ENCODE measurements at regions not wholly inside any gene's neighbourhood (a gene's known extent, or its start where the extent isn't known, plus 50 kb on each side); places are given as distances from the start of the nearest gene placed in this dataset.
"Not testable (repeated sequence)": the region's sequence is repeated elsewhere in the genome, so short reads cannot be mapped to it uniquely, and the experiment has no call there.

- DNase-seq, result no peak
These were observed 101.3 kb downstream of the AKAP11 start for GRCh38 chr13:42373048-42373812.

- DNase-seq, result no peak
These were observed 103.7 kb downstream of the AKAP11 start for GRCh38 chr13:42375663-42376062.

- DNase-seq, result no peak
These were observed 105.9 kb downstream of the AKAP11 start for GRCh38 chr13:42377640-42378382.

GRCh38 chr13:42378383-42378780 is 106.4 kb downstream of the AKAP11 start:
- DNase-seq, result no peak

GRCh38 chr13:42379241-42379640 is 107.3 kb downstream of the AKAP11 start:
- no peak for DNase-seq

- DNase-seq, result no peak
These were observed 108.6 kb downstream of the AKAP11 start for GRCh38 chr13:42380420-42381164.

GRCh38 chr13:42381165-42381425 is 109.1 kb downstream of the AKAP11 start:
- DNase-seq, result no peak

GRCh38 chr13:42381426-42381825 is 109.5 kb downstream of the AKAP11 start:
- DNase-seq, result not testable (repeated sequence)

GRCh38 chr13:42383025-42383424 is 111.1 kb downstream of the AKAP11 start:
- no peak for DNase-seq

- DNase-seq, result peak; percentile 31
These were observed 112.3 kb downstream of the AKAP11 start for GRCh38 chr13:42384265-42384664.

- DNase-seq, result no peak
These were observed 116.4 kb downstream of the AKAP11 start for GRCh38 chr13:42388326-42388725.

GRCh38 chr13:42389041-42389440 is 117.1 kb downstream of the AKAP11 start:
- no peak for DNase-seq

- DNase-seq, result no peak
These were observed 120.2 kb downstream of the AKAP11 start for GRCh38 chr13:42392180-42392579.

- no peak for DNase-seq
These were observed 121.0 kb downstream of the AKAP11 start for GRCh38 chr13:42392716-42393572.

GRCh38 chr13:42393573-42394360 is 121.8 kb downstream of the AKAP11 start:
- DNase-seq, result no peak

GRCh38 chr13:42394361-42394708 is 122.4 kb downstream of the AKAP11 start:
- peak; percentile 39 for DNase-seq

GRCh38 chr13:42394711-42395085 is 122.7 kb downstream of the AKAP11 start:
- DNase-seq, result no peak

- DNase-seq, result no peak
These were observed 123.3 kb downstream of the AKAP11 start for GRCh38 chr13:42395086-42395821.

GRCh38 chr13:42396501-42396900 is 124.5 kb downstream of the AKAP11 start:
- DNase-seq, result no peak

- DNase-seq, result no peak
These were observed 125.1 kb downstream of the AKAP11 start for GRCh38 chr13:42396901-42397655.

- DNase-seq, result no peak
These were observed 126.6 kb downstream of the AKAP11 start for GRCh38 chr13:42398533-42398932.
